Left ventricle myocardium superior (tissue), 1 donor: ENCODE measurements at regions not wholly inside any gene's neighbourhood (a gene's known extent, or its start where the extent isn't known, plus 50 kb on each side); places are given as distances from the start of the nearest gene placed in this dataset.
A peak's percentile ranks its signal among the peaks of the same experiment; 100 is the strongest.

Experiments
- ATAC-seq: fragments of 200-7000 bp; cut with Tn5 transposase; one replicate; pipeline ENCODE4 v1.9.1; 2020; ENCODE audit warnings: mild to moderate bottlenecking, moderate library complexity
- DNase-seq: peaks from one replicate; pipeline ENCODE4 v3.0.0-alpha.2; 2020
- intact Hi-C: fragments of 100-400 bp; cut with micrococcal nuclease; formaldehyde crosslinking; loops from one replicate; pipeline ENCODE4 v1.11.0; 2022
- donor health status: DM: no; HTN: yes; CAD: no; lungs with severe emphysema.

GRCh38 chr16:64589836-64590235, 532.0 kb downstream of the CDH11 start:
- ATAC-seq = no peak
- no peak for DNase-seq
- intact Hi-C loops = no loop called here

- intact Hi-C loops = no loop called here
- no peak for ATAC-seq
- no peak for DNase-seq
Observed at GRCh38 chr16:64586781-64587180, 535.1 kb downstream of the CDH11 start.

GRCh38 chr16:64585367-64585766, 536.5 kb downstream of the CDH11 start:
- DNase-seq (no peak), ATAC-seq (no peak)
- intact Hi-C loops = no loop called here

GRCh38 chr16:64580558-64580957, 541.3 kb downstream of the CDH11 start:
- DNase-seq = no peak
- intact Hi-C loops = no loop called here
- no peak for ATAC-seq

DNA sequence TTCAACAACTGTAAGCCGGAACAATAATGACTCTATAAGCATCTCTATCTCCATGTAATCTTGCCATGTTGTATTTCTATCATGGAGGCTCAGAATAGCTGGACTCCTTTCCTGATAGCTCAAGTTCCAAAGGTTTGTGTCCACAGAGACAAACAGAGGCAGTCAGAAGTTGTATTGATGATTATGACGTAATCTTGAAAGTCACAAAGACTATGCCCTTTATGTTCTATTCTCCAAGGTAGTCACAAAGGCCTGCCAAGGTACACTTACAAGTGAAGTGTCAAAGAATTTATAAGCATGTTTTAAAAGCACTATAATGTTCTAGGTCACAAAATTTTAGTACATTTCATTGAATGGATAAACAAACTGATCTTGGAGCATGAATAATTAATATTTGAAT, 542.2 kb downstream of the CDH11 start:
- intact Hi-C loops = no loop called here
- DNase-seq (no peak), ATAC-seq (no peak)

- intact Hi-C loops = no loop called here
Observed at GRCh38 chr16:64545768-64546167, 576.1 kb downstream of the CDH11 start.

GRCh38 chr16:64544859-64545258, 577.0 kb downstream of the CDH11 start:
- ATAC-seq (no peak), DNase-seq (no peak)
- intact Hi-C loops = no loop called here

More at GRCh38 chr16:64545768-64546167, 576.1 kb downstream of the CDH11 start:
- DNase-seq (no peak), ATAC-seq (no peak)

DNA sequence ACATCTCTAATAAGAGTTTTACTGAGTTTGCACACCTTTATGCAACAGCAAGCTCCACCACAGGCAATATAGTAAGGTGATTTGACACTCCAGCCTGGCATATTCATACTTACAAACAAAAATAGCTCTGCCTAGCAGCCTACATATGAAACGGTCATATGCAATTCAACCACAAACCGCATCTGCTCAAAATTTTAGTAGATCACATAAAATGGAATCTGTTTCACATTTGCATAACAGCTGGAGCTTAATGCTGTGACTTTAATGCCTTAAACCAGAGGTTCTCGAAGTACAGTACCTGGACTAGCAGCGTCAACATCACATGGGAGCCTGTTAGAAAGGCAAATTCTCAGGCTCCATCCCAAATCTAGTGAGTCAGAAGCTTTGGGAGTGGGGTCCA, 578.4 kb downstream of the CDH11 start:
- no peak for DNase-seq
- no peak for ATAC-seq
- intact Hi-C loops = no loop called here

DNA sequence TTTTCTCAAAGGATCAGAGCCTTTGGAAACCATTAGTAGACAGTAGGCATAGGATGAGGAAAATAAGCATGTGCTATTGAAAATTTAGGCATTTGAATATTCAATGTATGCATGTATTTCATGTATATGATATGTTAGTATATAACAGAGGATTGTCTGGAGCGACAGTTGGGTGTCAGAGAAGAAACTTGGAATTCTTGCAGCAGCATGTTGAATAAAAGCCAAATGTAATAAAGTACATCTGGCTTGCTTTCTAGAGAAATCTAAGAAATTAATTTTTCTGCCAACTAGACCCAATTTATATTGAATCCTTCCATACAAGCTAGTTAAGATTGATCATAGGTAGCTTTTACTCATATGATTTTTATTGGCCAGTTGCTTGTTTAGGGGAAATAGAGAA, 578.8 kb downstream of the CDH11 start:
- intact Hi-C loops = no loop called here
- ATAC-seq (no peak), DNase-seq (no peak)

- intact Hi-C loops = no loop called here
- ATAC-seq = no peak
- DNase-seq = no peak
Observed at GRCh38 chr16:64542152-64542551, 579.7 kb downstream of the CDH11 start.

DNA sequence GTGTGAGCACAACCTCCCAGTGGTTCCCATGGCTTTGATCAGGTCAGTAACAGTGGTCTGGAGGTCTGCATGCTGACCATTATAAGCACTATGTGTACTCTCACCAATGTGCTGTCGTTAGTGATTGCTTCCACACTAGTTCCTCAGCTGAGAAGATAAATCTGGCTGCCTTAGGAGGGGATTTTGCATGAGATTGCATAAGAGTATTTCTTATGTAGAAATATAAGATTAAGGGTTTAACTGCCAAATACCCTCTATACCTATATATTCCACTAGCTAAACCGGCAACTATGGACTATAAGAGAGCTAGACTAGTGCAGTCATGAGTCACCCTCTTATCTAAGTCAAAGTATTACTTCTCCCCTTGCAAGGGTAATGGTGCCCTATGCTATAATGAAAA, 580.2 kb downstream of the CDH11 start:
- no peak for DNase-seq
- ATAC-seq = no peak
- intact Hi-C loops = no loop called here

DNA sequence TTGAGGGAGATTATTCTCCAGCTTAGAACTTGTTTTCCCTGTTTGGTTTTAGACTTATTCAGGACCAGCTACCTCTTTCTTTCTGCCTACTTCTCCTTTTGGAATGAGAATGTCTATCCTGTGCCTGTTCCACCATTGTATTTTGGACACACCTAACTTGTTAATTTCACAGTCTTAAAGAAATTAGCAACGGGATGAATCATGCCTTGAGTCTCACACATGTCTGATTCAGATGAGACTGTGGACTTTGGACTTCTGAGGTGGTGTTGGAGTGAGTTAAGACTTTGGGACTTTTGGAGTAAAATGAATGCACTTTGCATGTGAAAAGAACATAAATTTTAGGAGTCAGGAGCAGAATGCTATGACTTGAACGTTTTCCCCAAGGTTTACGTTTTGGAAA, 581.4 kb downstream of the CDH11 start:
- no peak for ATAC-seq
- intact Hi-C loops = no loop called here

GRCh38 chr16:64539811-64540371, 582.0 kb downstream of the CDH11 start:
- DNase-seq = no peak
- no peak for ATAC-seq
- intact Hi-C loops = no loop called here

More for the DNA sequence above, 581.4 kb downstream of the CDH11 start:
- DNase-seq = no peak

- no peak for DNase-seq
- ATAC-seq = no peak
- intact Hi-C loops = no loop called here
Observed at GRCh38 chr16:64534180-64534780, 587.6 kb downstream of the CDH11 start.

DNA sequence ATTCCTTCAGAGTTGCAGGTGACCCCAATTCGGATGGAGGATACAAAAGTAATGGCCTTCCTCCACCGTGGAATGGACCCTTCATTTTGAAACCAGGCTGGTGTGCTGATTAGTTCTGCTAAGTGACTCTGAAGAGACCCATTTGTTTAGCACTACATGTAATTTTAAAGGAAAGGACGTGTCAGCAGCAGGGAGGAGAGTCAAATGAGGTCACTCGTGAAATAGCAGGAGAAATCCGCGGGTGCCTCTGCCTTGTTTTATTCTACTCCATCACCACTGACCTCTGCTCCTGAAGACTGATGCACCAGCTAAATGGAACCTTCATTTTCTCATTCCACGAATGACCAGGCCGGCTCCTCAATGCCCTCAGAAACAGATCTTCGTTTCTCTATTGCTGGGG, 589.2 kb downstream of the CDH11 start:
- intact Hi-C loops = no loop called here
- ATAC-seq (no peak), DNase-seq (no peak)

DNA sequence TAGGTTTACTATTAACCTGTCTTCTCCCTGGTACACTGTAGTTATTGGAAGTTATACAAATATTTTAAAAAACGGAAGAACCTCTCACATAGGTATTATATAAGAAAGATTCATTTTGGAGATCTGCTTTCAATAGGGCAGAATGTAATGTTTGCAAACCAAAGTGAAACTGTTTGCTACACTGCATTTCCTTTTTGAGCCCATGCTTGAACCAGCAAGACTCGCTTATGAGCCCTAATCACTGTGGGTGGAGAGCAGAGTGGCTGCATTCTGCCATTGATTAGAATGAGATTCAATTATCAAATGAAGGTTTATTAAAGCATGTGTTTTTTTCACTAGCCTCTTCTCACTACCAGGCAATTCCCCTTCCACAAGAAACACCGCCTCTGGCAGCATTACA, 589.7 kb downstream of the CDH11 start:
- DNase-seq (no peak), ATAC-seq (no peak)
- intact Hi-C loops = no loop called here

DNA sequence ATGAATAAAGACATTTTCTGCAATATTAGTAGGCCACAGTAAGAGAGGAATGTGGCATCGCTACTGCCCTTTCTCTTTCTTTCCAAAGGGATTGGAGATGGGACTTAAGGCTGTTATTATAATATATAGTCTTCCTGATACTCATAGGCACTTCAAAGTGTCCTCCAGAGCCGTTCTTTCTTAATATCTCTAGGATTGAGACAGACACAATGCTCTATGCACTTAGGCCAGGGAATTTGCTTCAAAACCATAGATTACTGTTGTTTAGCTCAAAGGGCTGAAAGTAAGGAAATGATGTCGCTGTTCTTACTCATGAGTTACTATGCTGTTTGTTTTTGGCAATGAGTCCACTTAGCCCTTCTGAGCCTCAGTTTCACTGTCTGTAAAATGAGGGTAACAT, 590.5 kb downstream of the CDH11 start:
- ATAC-seq = no peak
- intact Hi-C loops = no loop called here
- no peak for DNase-seq

GRCh38 chr16:64522548-64522947, 599.3 kb downstream of the CDH11 start:
- intact Hi-C loops = no loop called here
- DNase-seq (no peak), ATAC-seq (no peak)

GRCh38 chr16:64513871-64514270, 608.0 kb downstream of the CDH11 start:
- no peak for DNase-seq
- no peak for ATAC-seq
- intact Hi-C loops = no loop called here

- DNase-seq = peak; percentile 25
- intact Hi-C loops = no loop called here
- peak; percentile 81 for ATAC-seq
Observed at GRCh38 chr16:64507240-64508024, 614.4 kb downstream of the CDH11 start.

GRCh38 chr16:64499211-64499610, 622.7 kb downstream of the CDH11 start:
- intact Hi-C loops = no loop called here
- ATAC-seq (no peak), DNase-seq (no peak)
